ENCODE measurements at regions not wholly inside any gene's neighbourhood (a gene's known extent, or its start where the extent isn't known, plus 50 kb on each side); places are given as distances from the start of the nearest gene placed in this dataset.

DNA sequence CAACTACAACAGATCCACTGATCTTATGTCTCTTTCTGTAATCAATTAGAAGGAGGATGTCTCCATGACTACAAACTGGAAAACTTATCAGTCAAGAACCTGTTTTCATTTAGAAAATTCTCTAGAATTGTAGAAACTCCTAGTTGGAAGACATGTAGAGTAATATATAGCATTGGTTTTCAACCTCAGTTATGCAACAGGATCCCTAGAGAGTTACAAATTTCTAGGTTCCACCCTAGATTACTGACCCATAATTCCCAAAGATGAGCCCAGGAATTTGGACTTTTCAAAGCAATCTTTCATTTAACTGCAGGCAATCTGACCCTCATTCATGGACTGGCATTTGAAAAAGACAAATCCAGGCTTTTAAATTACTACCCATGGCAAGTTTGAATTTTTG, 116.9 kb upstream of the RAP2B start:
- no peak for DNase-seq (ENCODE audit: low read depth in 1 of 2, low spot score in 1 of 2)
- no peaks in the 10 kb centered on the region for H3K27me3 ChIP-seq (ENCODE audit: insufficient read depth, poor library complexity, severe bottlenecking)
- H3K4me3 ChIP-seq (replicated peaks; ENCODE audit: insufficient read depth, low read length), result no peak overlapping the region
- H3K27ac ChIP-seq (replicated peaks), result no peak overlapping the region
- TF ChIP-seq, protein P1, sequence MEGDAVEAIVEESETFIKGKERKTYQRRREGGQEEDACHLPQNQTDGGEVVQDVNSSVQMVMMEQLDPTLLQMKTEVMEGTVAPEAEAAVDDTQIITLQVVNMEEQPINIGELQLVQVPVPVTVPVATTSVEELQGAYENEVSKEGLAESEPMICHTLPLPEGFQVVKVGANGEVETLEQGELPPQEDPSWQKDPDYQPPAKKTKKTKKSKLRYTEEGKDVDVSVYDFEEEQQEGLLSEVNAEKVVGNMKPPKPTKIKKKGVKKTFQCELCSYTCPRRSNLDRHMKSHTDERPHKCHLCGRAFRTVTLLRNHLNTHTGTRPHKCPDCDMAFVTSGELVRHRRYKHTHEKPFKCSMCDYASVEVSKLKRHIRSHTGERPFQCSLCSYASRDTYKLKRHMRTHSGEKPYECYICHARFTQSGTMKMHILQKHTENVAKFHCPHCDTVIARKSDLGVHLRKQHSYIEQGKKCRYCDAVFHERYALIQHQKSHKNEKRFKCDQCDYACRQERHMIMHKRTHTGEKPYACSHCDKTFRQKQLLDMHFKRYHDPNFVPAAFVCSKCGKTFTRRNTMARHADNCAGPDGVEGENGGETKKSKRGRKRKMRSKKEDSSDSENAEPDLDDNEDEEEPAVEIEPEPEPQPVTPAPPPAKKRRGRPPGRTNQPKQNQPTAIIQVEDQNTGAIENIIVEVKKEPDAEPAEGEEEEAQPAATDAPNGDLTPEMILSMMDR (IDR thresholded peaks at IDR 0.05; ENCODE audit: insufficient read depth, low read length), result no peak
- TF ChIP-seq POLR2AphosphoS5 (IDR thresholded peaks at IDR 0.05; ENCODE audit: low read depth), result no peak
- TF ChIP-seq SPI1 (IDR thresholded peaks at IDR 0.05; ENCODE audit: borderline replicate concordance, low read depth), result no peak
- TF ChIP-seq, protein P2, sequence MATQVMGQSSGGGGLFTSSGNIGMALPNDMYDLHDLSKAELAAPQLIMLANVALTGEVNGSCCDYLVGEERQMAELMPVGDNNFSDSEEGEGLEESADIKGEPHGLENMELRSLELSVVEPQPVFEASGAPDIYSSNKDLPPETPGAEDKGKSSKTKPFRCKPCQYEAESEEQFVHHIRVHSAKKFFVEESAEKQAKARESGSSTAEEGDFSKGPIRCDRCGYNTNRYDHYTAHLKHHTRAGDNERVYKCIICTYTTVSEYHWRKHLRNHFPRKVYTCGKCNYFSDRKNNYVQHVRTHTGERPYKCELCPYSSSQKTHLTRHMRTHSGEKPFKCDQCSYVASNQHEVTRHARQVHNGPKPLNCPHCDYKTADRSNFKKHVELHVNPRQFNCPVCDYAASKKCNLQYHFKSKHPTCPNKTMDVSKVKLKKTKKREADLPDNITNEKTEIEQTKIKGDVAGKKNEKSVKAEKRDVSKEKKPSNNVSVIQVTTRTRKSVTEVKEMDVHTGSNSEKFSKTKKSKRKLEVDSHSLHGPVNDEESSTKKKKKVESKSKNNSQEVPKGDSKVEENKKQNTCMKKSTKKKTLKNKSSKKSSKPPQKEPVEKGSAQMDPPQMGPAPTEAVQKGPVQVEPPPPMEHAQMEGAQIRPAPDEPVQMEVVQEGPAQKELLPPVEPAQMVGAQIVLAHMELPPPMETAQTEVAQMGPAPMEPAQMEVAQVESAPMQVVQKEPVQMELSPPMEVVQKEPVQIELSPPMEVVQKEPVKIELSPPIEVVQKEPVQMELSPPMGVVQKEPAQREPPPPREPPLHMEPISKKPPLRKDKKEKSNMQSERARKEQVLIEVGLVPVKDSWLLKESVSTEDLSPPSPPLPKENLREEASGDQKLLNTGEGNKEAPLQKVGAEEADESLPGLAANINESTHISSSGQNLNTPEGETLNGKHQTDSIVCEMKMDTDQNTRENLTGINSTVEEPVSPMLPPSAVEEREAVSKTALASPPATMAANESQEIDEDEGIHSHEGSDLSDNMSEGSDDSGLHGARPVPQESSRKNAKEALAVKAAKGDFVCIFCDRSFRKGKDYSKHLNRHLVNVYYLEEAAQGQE (IDR thresholded peaks at IDR 0.05; ENCODE audit: insufficient replicate concordance, low read depth), result no peak

DNA sequence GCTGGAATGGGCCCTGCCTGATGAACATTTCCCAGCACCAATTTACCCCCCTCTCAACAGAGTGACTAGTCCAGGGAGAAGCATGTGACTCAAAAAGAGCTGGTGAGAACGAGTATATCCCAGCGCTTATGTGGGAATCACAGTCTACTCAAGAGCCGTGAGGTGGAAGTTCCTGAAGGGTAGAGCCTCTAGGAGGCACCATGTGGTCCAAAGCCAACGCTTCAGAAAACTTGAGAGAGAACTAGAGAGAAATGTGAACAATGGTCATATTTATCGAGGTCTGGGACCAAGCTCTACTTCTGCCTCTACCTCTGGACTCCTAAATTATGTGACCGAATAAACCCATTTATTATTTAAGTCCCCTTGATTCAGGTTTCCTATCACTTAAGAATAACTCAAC, 111.0 kb upstream of the RAP2B start:
- TF ChIP-seq POLR2AphosphoS5 (IDR thresholded peaks at IDR 0.05; ENCODE audit: low read depth) (no peak), GABPA (IDR thresholded peaks at IDR 0.05; ENCODE audit: low read depth) (no peak), SPI1 (IDR thresholded peaks at IDR 0.05; ENCODE audit: borderline replicate concordance, low read depth) (no peak)
- TF ChIP-seq, protein P1 (IDR thresholded peaks at IDR 0.05; ENCODE audit: insufficient read depth, low read length), result no peak
- TF ChIP-seq, protein P2 (IDR thresholded peaks at IDR 0.05; ENCODE audit: insufficient replicate concordance, low read depth), result no peak
- DNase-seq (ENCODE audit: low read depth in 1 of 2, low spot score in 1 of 2), result no peak
- no peaks in the 10 kb centered on the region for H3K27me3 ChIP-seq (ENCODE audit: insufficient read depth, poor library complexity, severe bottlenecking)
- H3K4me3 ChIP-seq (replicated peaks; ENCODE audit: insufficient read depth, low read length), result no peak overlapping the region
- no peak overlapping the region for H3K27ac ChIP-seq (replicated peaks)

DNA sequence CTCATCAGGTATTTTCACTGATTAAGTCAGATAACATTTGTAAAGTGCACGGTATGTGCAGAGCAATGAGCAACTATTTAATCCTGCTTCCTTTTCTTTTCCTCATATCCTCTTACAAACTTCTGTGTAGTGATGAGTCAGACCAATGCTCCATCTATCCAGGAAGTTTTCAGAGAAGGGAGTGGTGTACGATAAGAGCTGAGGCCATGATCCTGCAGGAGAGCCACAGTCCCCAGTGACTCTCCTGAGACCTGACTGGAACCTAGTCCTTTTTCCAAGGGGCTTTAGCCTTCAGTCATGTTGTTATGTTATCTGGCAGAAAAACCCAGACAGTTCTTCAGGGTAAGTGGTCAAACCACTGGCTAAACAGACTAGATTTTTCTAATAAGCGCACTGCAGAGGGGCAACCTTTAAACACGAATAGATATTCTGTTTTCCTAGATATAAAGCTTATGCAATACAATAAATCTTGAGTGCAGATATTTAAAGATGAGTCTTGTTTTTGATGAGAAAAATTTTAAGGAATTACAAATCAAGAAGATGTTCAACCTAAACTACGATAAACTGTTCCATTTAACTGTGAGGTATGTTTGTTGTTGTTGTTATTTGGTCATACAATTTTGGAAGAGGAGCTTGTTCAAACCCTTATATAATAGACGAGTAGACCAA, 110.5 kb upstream of the RAP2B start:
- no peak for DNase-seq (ENCODE audit: low read depth in 1 of 2, low spot score in 1 of 2)
- Histone ChIP-seq H3K27ac (replicated peaks) (no peak overlapping the region), H3K27me3 (ENCODE audit: insufficient read depth, poor library complexity, severe bottlenecking) (no peaks in the 10 kb centered on the region), H3K4me3 (replicated peaks; ENCODE audit: insufficient read depth, low read length) (no peak overlapping the region)
- TF ChIP-seq GABPA (IDR thresholded peaks at IDR 0.05; ENCODE audit: low read depth) (no peak), SPI1 (IDR thresholded peaks at IDR 0.05; ENCODE audit: borderline replicate concordance, low read depth) (no peak)
- TF ChIP-seq, protein P2 (IDR thresholded peaks at IDR 0.05; ENCODE audit: insufficient replicate concordance, low read depth), result no peak
